K562 (cell line): ENCODE measurements at regions not wholly inside any gene's neighbourhood (a gene's known extent, or its start where the extent isn't known, plus 50 kb on each side); places are given as distances from the start of the nearest gene placed in this dataset.

Source experiments
- ATAC-seq: fragments of 200-7000 bp; cut with Tn5 transposase; 3 replicates; pipeline ENCODE4 v1.9.1; 2020; ENCODE audit warnings: moderate library complexity
- BruUV-seq: library from RNA; stranded (reverse); fragments of 400-500 nt; replicated peaks from 2 replicates; lab custom pipeline; 2021; lab: Mats Ljungman, UMichigan
- CTCF ChIA-PET: fragments of 300-600 bp; formaldehyde crosslinking; extraction: SDS; loops from one replicate; lab custom pipeline; 2021; ENCODE audit warnings: low intra/inter-chr PET ratio; lab: Yijun Ruan, JAX
- POLR2A ChIA-PET: fragments of 300-600, 350-650 bp; sonication (Branson Sonifier 250); formaldehyde crosslinking; extraction: SDS; loops from one replicate; lab custom pipeline; 2021; ENCODE audit warnings: antibody characterized with exemption, inconsistent platforms; lab: Yijun Ruan, JAX
- DNase-seq, 4 experiments: peaks; one replicate each; pipeline versions ENCODE4 v3.0.0 to v3.0.0-alpha.2; 2011 to 2018; ENCODE audit warnings: low spot score in 3 of 4, mixed read lengths in 3 of 4; ENCODE audit errors: extremely low read depth in 1 of 4
- FAIRE-seq: peaks from 2 replicates; lab custom pipeline; 2011; peaks lifted over from hg19 to GRCh38; lab: Jason Lieb, UNC
- H2AFZ ChIP-seq: 2 replicates; pipeline ENCODE4 v1.6.0; 2011; ENCODE audit warnings: low read depth, low read length, control low read depth, inconsistent platforms
- H3K27ac ChIP-seq: fragments of 200-600 bp; 3 replicates; pipeline ENCODE4 v1.8.0; 2011; ENCODE audit warnings: low read depth, mild to moderate bottlenecking, control low read depth, inconsistent platforms, low read length, moderate library complexity, mixed read lengths; ENCODE audit errors: extremely low read depth
- H3K27me3 ChIP-seq, 2 experiments: fragments of 300-600 bp in 1 of 2; 2 replicates in 1 of 2; 3 replicates in 1 of 2; pipeline versions ENCODE4 v1.6.0 to v1.8.0; 2011; ENCODE audit warnings: inconsistent platforms in 2 of 2, low read length in 2 of 2, mild to moderate bottlenecking in 1 of 2, mixed read lengths in 1 of 2, moderate library complexity in 1 of 2; ENCODE audit not compliant: control insufficient read depth in 2 of 2, insufficient read depth in 2 of 2
- H3K36me3 ChIP-seq: fragments of 300-600 bp; 3 replicates; pipeline ENCODE4 v1.8.0; 2011; ENCODE audit warnings: mild to moderate bottlenecking, low read length, inconsistent platforms; ENCODE audit not compliant: control insufficient read depth, insufficient read depth
- H3K4me1 ChIP-seq, 2 experiments: fragments of 200-600 bp in 1 of 2; replicated peaks in 1 of 2; 2 replicates in 1 of 2; 3 replicates in 1 of 2; pipeline versions ENCODE4 v1.5.1 to v1.8.0; 2011; ENCODE audit warnings: inconsistent platforms in 2 of 2, low read length in 2 of 2, mild to moderate bottlenecking in 1 of 2, mixed read lengths in 1 of 2, moderate library complexity in 1 of 2; ENCODE audit not compliant: control insufficient read depth in 2 of 2, insufficient read depth in 2 of 2
- H3K4me2 ChIP-seq: 2 replicates; pipeline ENCODE4 v1.6.1; 2011; ENCODE audit warnings: low read length, control low read depth, inconsistent platforms, mixed read lengths; ENCODE audit not compliant: insufficient read depth
- H3K4me3 ChIP-seq: fragments of 200-600 bp; sonication (generic), shearing (Covaris generic); 2 replicates; pipeline ENCODE4 v1.5.1; 2016; ENCODE audit warnings: control low read depth, inconsistent platforms
- H3K79me2 ChIP-seq: fragments of 200-600 bp; 3 replicates; pipeline ENCODE4 v1.8.0; 2011; ENCODE audit warnings: low read length, inconsistent platforms; ENCODE audit not compliant: control insufficient read depth, insufficient read depth
- H3K9ac ChIP-seq, 2 experiments: 2 replicates each; pipeline versions ENCODE4 v1.6.0 to v1.6.1; 2011; ENCODE audit warnings: low read depth in 2 of 2, low read length in 2 of 2, control low read depth in 1 of 2, inconsistent platforms in 1 of 2, mild to moderate bottlenecking in 1 of 2, mixed read lengths in 1 of 2; ENCODE audit not compliant: insufficient read depth in 1 of 2
- H3K9me1 ChIP-seq: one replicate; pipeline ENCODE4 v1.6.0; 2011; ENCODE audit warnings: inconsistent platforms, mild to moderate bottlenecking, low read length, moderate library complexity; ENCODE audit not compliant: control insufficient read depth, insufficient read depth
- H3K9me3 ChIP-seq: replicated peaks from 2 replicates; pipeline ENCODE4 v1.5.1; 2011; ENCODE audit warnings: low read depth, low read length, inconsistent platforms; ENCODE audit not compliant: control insufficient read depth, insufficient read depth
- H4K20me1 ChIP-seq: replicated peaks from 2 replicates; pipeline ENCODE4 v1.6.1; 2011; ENCODE audit warnings: low read length, inconsistent platforms, mixed read lengths; ENCODE audit not compliant: control insufficient read depth, insufficient read depth
- BCOR ChIP-seq: fragments of 450-650 bp; IDR thresholded peaks from 2 replicates; pipeline ENCODE4 v1.6.1; 2016
- ETV5 ChIP-seq: sonication (generic); formaldehyde crosslinking; IDR thresholded peaks from 2 replicates; pipeline ENCODE4 v1.4.0; 2020; ENCODE audit warnings: low read depth, mild to moderate bottlenecking, missing genetic modification reagents
- HMGN3 ChIP-seq: IDR thresholded peaks from 2 replicates; pipeline ENCODE4 v1.6.1; 2011; ENCODE audit warnings: borderline replicate concordance, low read depth, mild to moderate bottlenecking, mixed read lengths, low read length; ENCODE audit not compliant: insufficient read length; ENCODE audit errors: extremely low read depth
- MAZ ChIP-seq, 2 experiments: fragments of 450-650 bp in 1 of 2; sonication (generic) in 1 of 2; formaldehyde crosslinking; IDR thresholded peaks in 1 of 2; conservative IDR thresholded peaks in 1 of 2; 2 replicates each; pipeline versions ENCODE4 v1.4.0 to v1.5.0; 2020; ENCODE audit warnings: mild to moderate bottlenecking in 1 of 2, missing genetic modification reagents in 1 of 2
- MIER1 ChIP-seq: fragments of 450-650 bp; IDR thresholded peaks from 2 replicates; pipeline ENCODE4 v1.6.1; 2016; ENCODE audit warnings: antibody characterized with exemption, mild to moderate bottlenecking, low read depth
- SOX6 ChIP-seq: fragments of 450-650 bp; IDR thresholded peaks from 2 replicates; pipeline ENCODE4 v1.6.1; 2014; ENCODE audit warnings: mild to moderate bottlenecking
- SPI1 ChIP-seq: IDR thresholded peaks from 2 replicates; pipeline ENCODE4 v1.6.1; 2011; ENCODE audit warnings: low read depth, low read length, control low read depth, borderline replicate concordance
- THRAP3 ChIP-seq: fragments of 450-650 bp; IDR thresholded peaks from 2 replicates; pipeline ENCODE4 v1.6.1; 2016; ENCODE audit warnings: mild to moderate bottlenecking, inconsistent platforms, borderline replicate concordance
- ZNF124 ChIP-seq: sonication (generic); formaldehyde crosslinking; IDR thresholded peaks from 2 replicates; pipeline ENCODE4 v1.8.1; 2022; ENCODE audit warnings: missing genetic modification reagents
- ZNF282 ChIP-seq: sonication (generic); formaldehyde crosslinking; IDR thresholded peaks from 2 replicates; pipeline ENCODE4 v1.8.1; 2023; ENCODE audit warnings: missing genetic modification reagents
- ZNF3 ChIP-seq: fragments of 250-450 bp; sonication (Bioruptor Pico); IDR thresholded peaks from 2 replicates; pipeline ENCODE4 v1.5.0; 2021; ENCODE audit warnings: mild to moderate bottlenecking, moderate library complexity
- WGBS: fragments of 100-300 bp; shearing (Covaris generic); methylation state at CpG from one replicate; pipeline ENCODE4 v1.1.6; 2016; ENCODE audit warnings: low coverage, mixed read lengths; ENCODE audit not compliant: insufficient coverage; ENCODE audit errors: missing lambda C conversion rate; 5-methylcytosine and 5-hydroxymethylcytosine counted together
- in situ Hi-C: fragments of 300-500 bp; cut with MboI; formaldehyde crosslinking; loops from 4 replicates; pipeline ENCODE4 v1.15.0; 2018; ENCODE audit warnings: inconsistent platforms, mixed read lengths
- intact Hi-C: fragments of 100-400 bp; cut with micrococcal nuclease; formaldehyde crosslinking; loops from 2 replicates; pipeline ENCODE4 v1.14.2; 2022
- TF ChIP-seq, protein P1 (sequence below): fragments of 450-650 bp; formaldehyde crosslinking; IDR thresholded peaks from 2 replicates; pipeline ENCODE4 v1.4.0; 2020; ENCODE audit warnings: mild to moderate bottlenecking
- TF ChIP-seq, protein P2 (sequence below): sonication (generic); formaldehyde crosslinking; IDR thresholded peaks from 2 replicates; pipeline ENCODE4 v1.8.0; 2022; ENCODE audit warnings: mild to moderate bottlenecking, missing genetic modification reagents
- TF ChIP-seq, protein P3 (sequence below): IDR thresholded peaks from 2 replicates; pipeline ENCODE4 v1.6.1; 2014; ENCODE audit warnings: antibody characterized with exemption
- TF ChIP-seq, protein P4 (sequence below), 2 experiments: fragments of 450-650 bp; IDR thresholded peaks; 2 replicates each; pipeline ENCODE4 v1.6.1; 2016

DNA sequence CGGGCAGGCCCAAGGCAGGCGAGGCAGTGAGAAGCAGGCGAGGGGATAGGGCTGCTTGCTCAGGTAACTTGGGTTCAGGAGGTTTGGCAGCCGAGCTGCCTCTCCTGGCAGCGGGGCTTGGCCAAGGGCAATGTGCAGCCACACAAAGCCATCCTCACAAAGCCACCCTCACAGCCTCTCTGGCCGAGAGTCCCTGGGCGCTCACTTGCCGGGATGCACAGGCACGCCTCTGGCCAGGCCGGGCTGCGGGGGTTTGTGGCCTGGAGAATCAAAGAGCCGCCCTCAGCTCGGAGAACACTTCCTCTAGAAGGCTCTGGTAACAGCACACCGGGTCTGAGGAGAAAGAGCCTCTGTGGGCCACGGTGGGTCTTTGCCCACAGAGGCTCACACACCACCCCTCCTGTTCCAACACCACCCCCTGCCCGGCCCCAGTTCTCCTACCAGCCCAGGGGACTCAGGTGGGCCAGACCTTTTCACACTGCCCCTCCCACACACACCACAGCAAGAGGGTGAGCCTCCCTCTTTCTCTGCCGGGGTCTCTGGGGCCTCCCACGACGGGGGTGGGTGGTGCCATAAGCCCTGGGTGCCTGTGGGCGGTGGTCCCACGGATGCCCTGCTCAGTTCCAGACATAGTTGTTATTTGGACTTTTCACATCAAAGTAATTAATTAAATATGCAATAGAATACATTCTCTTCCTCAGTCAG lies 186.9 kb downstream of the ZFP36L2 start:
- no peak for FAIRE-seq
- no peak for ATAC-seq
- H3K4me1 ChIP-seq = peaks cover 48 to 51% of the 10 kb centered on the region in 2 experiments
- ChIA-PET POLR2A (interaction anchor here (0.6 kb wide), 1 partner anchor 95 kb away, joined by 3 read pairs; no protein-coding TSS in a partner anchor), CTCF (no interaction called here)
- intact Hi-C loops (loop anchor here (5.0 kb wide), 1 partner anchor 188 kb away; the partner anchor contains the start of gene ZFP36L2), in situ Hi-C loops (no loop called here)
- H3K27me3 ChIP-seq = no peaks in the 10 kb centered on the region
- DNase-seq = no peak
- H2AFZ ChIP-seq = no peak overlapping the region
- no peaks in the 10 kb centered on the region for H3K79me2 ChIP-seq
- no peaks in the 10 kb centered on the region for H4K20me1 ChIP-seq
- no TSS peak for BruUV-seq
- H3K9me1 ChIP-seq = no peaks in the 10 kb centered on the region
- H3K36me3 ChIP-seq = no peaks in the 10 kb centered on the region
- peak overlapping the region in 1 of 2 experiments; percentile 63; a peak in 2 of 4 replicates for H3K9ac ChIP-seq
- no peaks in the 10 kb centered on the region for H3K9me3 ChIP-seq
- H3K4me2 ChIP-seq = no peak overlapping the region
- H3K4me3 ChIP-seq = no peak overlapping the region
- no peak overlapping the region for H3K27ac ChIP-seq
- WGBS = 50% methylated on average over 13 of the region's 21 CpGs
- no peak for TF ChIP-seq ZNF124
- TF ChIP-seq ZNF282 = no peak
- no peak for TF ChIP-seq THRAP3
- no peak for TF ChIP-seq SPI1
- no peak for TF ChIP-seq ETV5 (CRISPR knock-in tag)
- TF ChIP-seq BCOR = no peak
- no peak for TF ChIP-seq SOX6
- no peak for TF ChIP-seq HMGN3
- TF ChIP-seq, protein P1, sequence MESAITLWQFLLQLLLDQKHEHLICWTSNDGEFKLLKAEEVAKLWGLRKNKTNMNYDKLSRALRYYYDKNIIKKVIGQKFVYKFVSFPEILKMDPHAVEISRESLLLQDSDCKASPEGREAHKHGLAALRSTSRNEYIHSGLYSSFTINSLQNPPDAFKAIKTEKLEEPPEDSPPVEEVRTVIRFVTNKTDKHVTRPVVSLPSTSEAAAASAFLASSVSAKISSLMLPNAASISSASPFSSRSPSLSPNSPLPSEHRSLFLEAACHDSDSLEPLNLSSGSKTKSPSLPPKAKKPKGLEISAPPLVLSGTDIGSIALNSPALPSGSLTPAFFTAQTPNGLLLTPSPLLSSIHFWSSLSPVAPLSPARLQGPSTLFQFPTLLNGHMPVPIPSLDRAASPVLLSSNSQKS (CRISPR knock-in tag) = no peak
- TF ChIP-seq ZNF3 (CRISPR knock-in tag) = no peak
- no peak for TF ChIP-seq MAZ (CRISPR knock-in tag; conservative IDR thresholded peaks at IDR 0.05 in 1 of 2, IDR thresholded peaks at IDR 0.05 in 1 of 2)
- TF ChIP-seq, protein P2, sequence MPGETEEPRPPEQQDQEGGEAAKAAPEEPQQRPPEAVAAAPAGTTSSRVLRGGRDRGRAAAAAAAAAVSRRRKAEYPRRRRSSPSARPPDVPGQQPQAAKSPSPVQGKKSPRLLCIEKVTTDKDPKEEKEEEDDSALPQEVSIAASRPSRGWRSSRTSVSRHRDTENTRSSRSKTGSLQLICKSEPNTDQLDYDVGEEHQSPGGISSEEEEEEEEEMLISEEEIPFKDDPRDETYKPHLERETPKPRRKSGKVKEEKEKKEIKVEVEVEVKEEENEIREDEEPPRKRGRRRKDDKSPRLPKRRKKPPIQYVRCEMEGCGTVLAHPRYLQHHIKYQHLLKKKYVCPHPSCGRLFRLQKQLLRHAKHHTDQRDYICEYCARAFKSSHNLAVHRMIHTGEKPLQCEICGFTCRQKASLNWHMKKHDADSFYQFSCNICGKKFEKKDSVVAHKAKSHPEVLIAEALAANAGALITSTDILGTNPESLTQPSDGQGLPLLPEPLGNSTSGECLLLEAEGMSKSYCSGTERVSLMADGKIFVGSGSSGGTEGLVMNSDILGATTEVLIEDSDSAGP (CRISPR knock-in tag) = no peak
- TF ChIP-seq, protein P3, sequence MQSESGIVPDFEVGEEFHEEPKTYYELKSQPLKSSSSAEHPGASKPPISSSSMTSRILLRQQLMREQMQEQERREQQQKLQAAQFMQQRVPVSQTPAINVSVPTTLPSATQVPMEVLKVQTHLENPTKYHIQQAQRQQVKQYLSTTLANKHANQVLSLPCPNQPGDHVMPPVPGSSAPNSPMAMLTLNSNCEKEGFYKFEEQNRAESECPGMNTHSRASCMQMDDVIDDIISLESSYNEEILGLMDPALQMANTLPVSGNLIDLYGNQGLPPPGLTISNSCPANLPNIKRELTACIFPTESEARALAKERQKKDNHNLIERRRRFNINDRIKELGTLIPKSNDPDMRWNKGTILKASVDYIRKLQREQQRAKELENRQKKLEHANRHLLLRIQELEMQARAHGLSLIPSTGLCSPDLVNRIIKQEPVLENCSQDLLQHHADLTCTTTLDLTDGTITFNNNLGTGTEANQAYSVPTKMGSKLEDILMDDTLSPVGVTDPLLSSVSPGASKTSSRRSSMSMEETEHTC = no peak
- no peak for TF ChIP-seq MIER1
- TF ChIP-seq, protein P4, sequence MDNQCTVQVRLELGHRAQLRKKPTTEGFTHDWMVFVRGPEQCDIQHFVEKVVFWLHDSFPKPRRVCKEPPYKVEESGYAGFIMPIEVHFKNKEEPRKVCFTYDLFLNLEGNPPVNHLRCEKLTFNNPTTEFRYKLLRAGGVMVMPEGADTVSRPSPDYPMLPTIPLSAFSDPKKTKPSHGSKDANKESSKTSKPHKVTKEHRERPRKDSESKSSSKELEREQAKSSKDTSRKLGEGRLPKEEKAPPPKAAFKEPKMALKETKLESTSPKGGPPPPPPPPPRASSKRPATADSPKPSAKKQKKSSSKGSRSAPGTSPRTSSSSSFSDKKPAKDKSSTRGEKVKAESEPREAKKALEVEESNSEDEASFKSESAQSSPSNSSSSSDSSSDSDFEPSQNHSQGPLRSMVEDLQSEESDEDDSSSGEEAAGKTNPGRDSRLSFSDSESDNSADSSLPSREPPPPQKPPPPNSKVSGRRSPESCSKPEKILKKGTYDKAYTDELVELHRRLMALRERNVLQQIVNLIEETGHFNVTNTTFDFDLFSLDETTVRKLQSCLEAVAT (IDR thresholded peaks at IDR 0.05) = no peak
